HG02642 (cell line): ENCODE measurements at regions not wholly inside any gene's neighbourhood (a gene's known extent, or its start where the extent isn't known, plus 50 kb on each side); places are given as distances from the start of the nearest gene placed in this dataset.

Source experiments
- ATAC-seq: cut with Tn5 transposase; IDR thresholded peaks from one replicate; pipeline ENCODE4 v1.9.1; 2021; ENCODE audit warnings: mild to moderate bottlenecking; ENCODE audit not compliant: unreplicated experiment, poor library complexity

DNA sequence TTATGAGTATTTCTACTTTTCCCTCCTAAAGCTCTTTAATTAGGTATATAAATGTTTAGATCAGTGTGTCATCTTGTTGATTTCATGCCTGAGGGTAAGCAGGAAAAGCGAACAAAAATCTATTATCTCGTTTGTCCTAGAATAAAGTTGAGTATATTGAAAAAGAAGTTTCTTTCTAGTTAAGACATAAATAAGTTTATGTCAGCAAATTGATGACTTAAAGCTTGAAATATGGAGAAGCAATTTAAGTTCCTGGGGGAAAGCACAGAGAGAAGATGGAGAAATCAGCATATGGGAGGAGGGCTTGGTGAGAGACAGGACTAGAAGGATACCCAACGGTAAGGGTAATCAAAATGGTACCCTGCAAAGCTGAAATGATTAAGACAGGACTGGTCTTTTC lies 813.4 kb downstream of the MTRR start:
- no peak for ATAC-seq

GRCh38 chr5:8683496-8683895 lies 814.5 kb downstream of the MTRR start:
- no peak for ATAC-seq

DNA sequence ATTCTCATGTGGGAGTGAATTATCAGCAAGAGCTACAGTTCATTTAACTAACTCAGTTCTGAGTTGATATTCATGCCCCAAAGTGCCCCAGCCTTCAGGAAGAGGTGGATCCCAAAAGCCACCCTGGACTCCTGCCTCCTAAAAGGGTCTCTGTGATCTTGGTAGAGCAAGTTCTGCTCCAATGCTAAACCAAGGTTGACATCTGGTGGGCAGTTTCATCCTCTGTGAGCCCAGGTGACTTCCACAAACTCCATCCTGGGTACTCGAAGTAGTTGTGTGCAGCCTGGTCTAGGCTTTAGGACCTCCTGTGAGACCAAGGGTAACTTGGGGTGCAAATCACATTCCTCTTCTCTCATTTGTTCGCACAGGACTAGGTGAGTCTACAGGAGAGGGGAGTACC lies 816.8 kb downstream of the MTRR start:
- no peak for ATAC-seq

- no peak for ATAC-seq
These were observed 817.8 kb downstream of the MTRR start for GRCh38 chr5:8686707-8687106.

DNA sequence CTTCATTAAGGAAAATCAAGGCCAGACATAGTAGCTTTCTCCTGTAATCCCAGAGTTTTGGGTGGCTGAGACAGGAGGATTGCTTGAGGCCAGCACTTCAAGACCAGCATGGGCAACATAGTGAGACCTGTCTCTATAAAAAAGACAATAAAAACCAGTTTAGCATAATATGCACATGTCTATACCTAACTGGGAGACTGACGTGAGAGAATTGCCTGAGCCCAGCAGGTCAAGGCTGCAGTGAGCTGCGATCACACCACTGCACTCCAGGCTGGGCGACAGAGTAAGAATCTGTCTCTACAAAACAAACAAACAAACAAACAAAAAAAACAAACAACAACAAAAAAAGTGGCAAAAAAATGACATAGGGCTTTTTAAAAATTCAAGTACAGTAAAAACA lies 820.8 kb downstream of the MTRR start:
- ATAC-seq: no peak

GRCh38 chr5:8691221-8691620 lies 822.3 kb downstream of the MTRR start:
- no peak for ATAC-seq

- ATAC-seq: no peak
These were observed 824.4 kb downstream of the MTRR start for GRCh38 chr5:8693341-8693844.

DNA sequence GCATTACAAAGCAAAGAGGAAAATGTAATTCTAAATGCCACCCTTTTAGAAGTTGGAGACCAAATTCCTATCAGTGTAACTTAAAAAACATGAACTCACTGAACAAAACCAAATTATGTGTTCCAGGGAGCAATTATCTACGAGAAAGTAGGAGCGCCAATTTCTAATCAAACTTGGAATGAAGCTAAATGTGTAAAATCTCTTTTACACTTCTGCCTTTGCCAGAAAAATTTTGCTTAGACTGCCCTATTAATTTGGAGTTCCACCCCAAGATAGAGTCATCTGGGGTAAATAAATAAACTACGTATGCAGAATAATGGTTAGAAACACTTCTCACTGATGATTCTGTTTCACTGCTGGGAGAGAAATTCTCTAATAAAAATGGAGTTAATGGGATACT lies 825.6 kb downstream of the MTRR start:
- ATAC-seq: no peak

GRCh38 chr5:8695902-8696845 lies 827.2 kb downstream of the MTRR start:
- no peak for ATAC-seq

GRCh38 chr5:8700222-8700621 lies 831.3 kb downstream of the MTRR start:
- no peak for ATAC-seq

DNA sequence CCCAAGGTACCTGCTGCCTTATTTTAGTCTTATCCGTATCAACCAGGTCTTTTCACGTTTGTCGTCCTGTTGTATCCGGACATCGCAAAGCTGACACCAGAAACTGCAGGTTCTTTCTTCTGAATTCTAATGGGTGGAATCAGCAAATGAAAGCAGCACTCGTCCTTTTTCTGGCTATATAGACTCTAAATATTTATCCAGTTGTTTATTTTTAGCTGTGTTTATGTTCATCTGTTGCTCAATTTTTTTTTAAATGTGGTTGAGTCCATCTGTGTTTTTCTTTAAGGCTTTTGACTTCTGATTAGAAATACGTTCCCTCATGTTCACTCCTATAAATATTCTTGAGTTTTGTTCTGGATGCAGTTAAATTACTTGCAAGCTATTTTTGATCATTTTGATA lies 831.7 kb downstream of the MTRR start:
- no peak for ATAC-seq

DNA sequence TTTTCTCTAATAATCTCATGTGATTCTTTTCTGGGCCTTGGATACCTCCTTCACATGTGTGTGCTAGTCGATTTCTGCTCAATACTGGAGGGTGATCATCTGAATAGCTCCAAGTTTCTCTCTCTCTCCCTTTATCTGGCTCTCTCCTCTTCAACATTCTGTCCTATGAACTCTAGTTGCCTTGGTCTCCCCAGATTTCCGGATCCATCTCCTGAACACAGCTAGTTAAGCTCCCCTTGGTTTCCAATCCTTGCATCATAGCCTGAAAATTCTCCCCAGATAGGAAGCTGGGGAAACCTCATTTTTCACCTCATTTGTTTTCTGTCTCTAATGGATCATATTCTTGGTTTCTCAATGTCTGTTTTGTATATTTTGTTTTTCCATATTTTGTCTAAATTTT lies 832.3 kb downstream of the MTRR start:
- no peak for ATAC-seq

DNA sequence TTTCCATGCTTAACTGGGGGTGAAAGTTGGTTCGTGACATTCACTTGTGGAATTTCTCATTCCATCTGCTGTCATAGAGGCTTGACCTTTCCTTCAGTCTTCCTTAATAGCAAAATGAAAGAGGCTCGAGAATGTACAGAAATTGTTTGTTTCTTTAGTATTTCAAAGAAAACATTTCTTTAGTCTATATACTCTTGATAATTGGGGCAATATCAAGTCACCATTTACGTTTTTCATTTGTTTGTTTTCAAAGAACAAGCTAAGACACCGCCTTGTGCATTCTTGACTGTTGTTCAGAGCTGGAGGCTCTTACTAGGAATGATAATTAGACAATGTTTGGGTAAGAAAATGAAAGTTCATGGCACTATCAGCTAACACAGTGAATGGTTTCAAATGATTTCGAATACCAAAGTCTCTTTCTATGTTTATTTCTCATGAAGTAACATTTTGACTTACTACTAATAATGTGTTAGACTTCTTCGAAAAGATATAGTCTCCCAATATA lies 835.4 kb downstream of the SEMA5A start:
- ATAC-seq: no peak

GRCh38 chr5:8714198-8714597 lies 831.7 kb downstream of the SEMA5A start:
- no peak for ATAC-seq

DNA sequence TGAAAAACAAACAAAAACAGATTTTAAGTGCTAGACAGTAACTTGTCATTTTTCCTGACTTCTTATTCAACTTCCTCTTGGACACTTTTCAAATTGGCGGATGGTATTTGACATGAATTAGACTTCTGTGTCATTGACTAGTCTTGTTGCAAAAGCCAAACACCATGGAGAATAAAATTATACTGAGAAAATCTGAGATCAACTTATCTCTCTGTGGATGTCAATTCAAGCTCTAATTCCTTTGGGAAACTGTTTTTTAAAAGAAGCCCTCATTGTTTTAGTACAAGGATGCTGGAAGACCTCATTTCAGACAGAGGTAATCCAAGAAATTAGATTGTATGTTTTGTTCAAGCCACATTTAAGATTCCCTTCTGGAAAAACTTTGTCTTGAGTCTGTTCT lies 831.0 kb downstream of the SEMA5A start:
- no peak for ATAC-seq

DNA sequence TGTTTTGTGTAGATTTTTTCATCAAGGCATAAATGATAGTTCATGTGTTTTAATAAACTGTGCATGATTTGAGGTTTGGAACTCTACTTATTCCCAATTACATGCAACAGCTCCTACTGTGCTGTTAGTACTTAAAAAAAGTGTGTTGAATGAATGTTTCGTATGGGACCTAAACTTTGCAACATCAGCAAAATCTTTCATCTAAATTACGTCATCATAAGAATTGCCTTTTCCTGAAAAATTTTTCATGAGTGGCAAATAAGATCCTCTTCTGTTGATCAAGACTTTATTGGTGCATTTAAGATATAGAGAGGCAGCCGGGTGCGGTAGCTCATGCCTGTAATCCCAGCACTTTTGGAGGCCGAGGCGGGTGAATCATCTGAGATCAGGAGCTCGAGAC lies 826.1 kb downstream of the SEMA5A start:
- ATAC-seq: no peak

GRCh38 chr5:8720506-8720905 lies 825.4 kb downstream of the SEMA5A start:
- no peak for ATAC-seq

GRCh38 chr5:8721536-8721935 lies 824.3 kb downstream of the SEMA5A start:
- ATAC-seq: no peak

- no peak for ATAC-seq
These were observed 819.4 kb downstream of the SEMA5A start for GRCh38 chr5:8726383-8727036.

GRCh38 chr5:8727396-8727795 lies 818.5 kb downstream of the SEMA5A start:
- no peak for ATAC-seq

GRCh38 chr5:8729437-8729836 lies 816.4 kb downstream of the SEMA5A start:
- ATAC-seq: no peak
